ENCODE measurements at regions not wholly inside any gene's neighbourhood (a gene's known extent, or its start where the extent isn't known, plus 50 kb on each side); places are given as distances from the start of the nearest gene placed in this dataset.
"Not testable (repeated sequence)": the region's sequence is repeated elsewhere in the genome, so short reads cannot be mapped to it uniquely, and the experiment has no call there.

- no peak for DNase-seq
Observed at GRCh38 chr3:177647341-177647740, 450.1 kb upstream of the TBL1XR1 start.

- no peak for DNase-seq
Observed at GRCh38 chr3:177647876-177648275, 450.6 kb upstream of the TBL1XR1 start.

- DNase-seq = no peak
Observed at GRCh38 chr3:177652556-177653291, 455.4 kb upstream of the TBL1XR1 start.

GRCh38 chr3:177657243-177657642 is 460.0 kb upstream of the TBL1XR1 start:
- no peak for DNase-seq

GRCh38 chr3:177658354-177658753 is 461.1 kb upstream of the TBL1XR1 start:
- no peak for DNase-seq

GRCh38 chr3:177664380-177665103 is 467.3 kb upstream of the TBL1XR1 start:
- DNase-seq = not testable (repeated sequence)

GRCh38 chr3:177665122-177665808 is 468.0 kb upstream of the TBL1XR1 start:
- DNase-seq = no peak

GRCh38 chr3:177672252-177672911 is 475.1 kb upstream of the TBL1XR1 start:
- no peak for DNase-seq

GRCh38 chr3:177673112-177673914 is 476.0 kb upstream of the TBL1XR1 start:
- no peak for DNase-seq

GRCh38 chr3:177674186-177674585 is 476.9 kb upstream of the TBL1XR1 start:
- DNase-seq = no peak

GRCh38 chr3:177676148-177676547 is 478.9 kb upstream of the TBL1XR1 start:
- no peak for DNase-seq

GRCh38 chr3:177676947-177677587 is 479.8 kb upstream of the TBL1XR1 start:
- DNase-seq = no peak

GRCh38 chr3:177679568-177680471 is 482.5 kb upstream of the TBL1XR1 start:
- no peak for DNase-seq

GRCh38 chr3:177680472-177680821 is 483.2 kb upstream of the TBL1XR1 start:
- no peak for DNase-seq

GRCh38 chr3:177681156-177681555 is 483.9 kb upstream of the TBL1XR1 start:
- DNase-seq = no peak

GRCh38 chr3:177681852-177682251 is 484.6 kb upstream of the TBL1XR1 start:
- no peak for DNase-seq

- no peak for DNase-seq
Observed at GRCh38 chr3:177683586-177683985, 486.3 kb upstream of the TBL1XR1 start.

- DNase-seq = no peak
Observed at GRCh38 chr3:177686671-177687070, 489.4 kb upstream of the TBL1XR1 start.

GRCh38 chr3:177687291-177687690 is 490.0 kb upstream of the TBL1XR1 start:
- DNase-seq = no peak

GRCh38 chr3:177688152-177688551 is 490.9 kb upstream of the TBL1XR1 start:
- no peak for DNase-seq

- DNase-seq = no peak
Observed at GRCh38 chr3:177689077-177689476, 491.8 kb upstream of the TBL1XR1 start.
